HUES64 (cell line): ENCODE measurements at regions not wholly inside any gene's neighbourhood (a gene's known extent, or its start where the extent isn't known, plus 50 kb on each side); places are given as distances from the start of the nearest gene placed in this dataset.

Source experiments
- H3K27ac ChIP-seq: 2 replicates; pipeline ENCODE4 v1.7.0; 2013; ENCODE audit warnings: low read depth, low read length, inconsistent platforms
- H3K27me3 ChIP-seq: 2 replicates; pipeline ENCODE4 v1.6.1; 2013; ENCODE audit warnings: mild to moderate bottlenecking, low read length; ENCODE audit not compliant: insufficient read depth
- H3K36me3 ChIP-seq: 2 replicates; pipeline ENCODE4 v1.6.1; 2013; ENCODE audit warnings: mild to moderate bottlenecking, low read length; ENCODE audit not compliant: insufficient read depth
- H3K4me1 ChIP-seq: 2 replicates; pipeline ENCODE4 v1.6.1; 2013; ENCODE audit warnings: mild to moderate bottlenecking, low read length, moderate library complexity; ENCODE audit not compliant: insufficient read depth
- H3K4me3 ChIP-seq: 2 replicates; pipeline ENCODE4 v1.5.1; 2013; ENCODE audit warnings: mild to moderate bottlenecking, low read length, moderate library complexity
- H3K9ac ChIP-seq: 2 replicates; pipeline ENCODE4 v1.6.1; 2013; ENCODE audit warnings: mild to moderate bottlenecking, low read depth, low read length
- H3K9me3 ChIP-seq: 2 replicates; pipeline ENCODE4 v1.6.1; 2013; ENCODE audit warnings: low read depth, low read length; ENCODE audit not compliant: insufficient read depth
- WGBS: fragments of 150-250, 120-280 bp; methylation state at CpG from one replicate; pipeline ENCODE4 v1.1.7; 2013; ENCODE audit warnings: missing lambda C conversion rate; 5-methylcytosine and 5-hydroxymethylcytosine counted together

GRCh38 chr1:243996223-243996622 is 54.9 kb upstream of the ZBTB18 start:
- Histone ChIP-seq H3K27ac (no peak overlapping the region), H3K9me3 (0 out of 2 replicates have a peak, but pooled peaks cover under 1% of the 10 kb centered on the region), H3K4me3 (no peak overlapping the region), H3K9ac (no peak overlapping the region), H3K4me1 (no peaks in the 10 kb centered on the region), H3K36me3 (no peaks in the 10 kb centered on the region), H3K27me3 (no peaks in the 10 kb centered on the region)

GRCh38 chr1:243991650-243992049 is 59.4 kb upstream of the ZBTB18 start:
- Histone ChIP-seq H3K4me3 (no peak overlapping the region), H3K4me1 (no peaks in the 10 kb centered on the region), H3K27ac (no peak overlapping the region), H3K36me3 (no peaks in the 10 kb centered on the region), H3K27me3 (no peaks in the 10 kb centered on the region), H3K9ac (no peak overlapping the region), H3K9me3 (0 out of 2 replicates have a peak, but pooled peaks cover 3% of the 10 kb centered on the region)
- 82% methylated on average over 3 of the region's 3 CpGs for WGBS

- Histone ChIP-seq H3K9me3 (no peaks in the 10 kb centered on the region), H3K9ac (no peak overlapping the region), H3K4me3 (no peak overlapping the region), H3K27ac (no peak overlapping the region), H3K36me3 (no peaks in the 10 kb centered on the region), H3K4me1 (no peaks in the 10 kb centered on the region), H3K27me3 (no peaks in the 10 kb centered on the region)
- WGBS = 94% methylated on average over 10 of the region's 10 CpGs
Observed at GRCh38 chr1:243984788-243985187, 66.3 kb upstream of the ZBTB18 start.

- Histone ChIP-seq H3K27me3 (no peaks in the 10 kb centered on the region), H3K4me1 (no peaks in the 10 kb centered on the region), H3K4me3 (no peak overlapping the region), H3K36me3 (no peaks in the 10 kb centered on the region), H3K9me3 (no peaks in the 10 kb centered on the region), H3K9ac (no peak overlapping the region), H3K27ac (no peak overlapping the region)
- WGBS = 79% methylated on average over 7 of the region's 7 CpGs
Observed at GRCh38 chr1:243982447-243983018, 68.5 kb upstream of the ZBTB18 start.

GRCh38 chr1:243980471-243980870 is 70.6 kb upstream of the ZBTB18 start:
- H3K36me3 ChIP-seq = no peaks in the 10 kb centered on the region
- H3K4me1 ChIP-seq = no peaks in the 10 kb centered on the region
- H3K4me3 ChIP-seq = no peak overlapping the region
- no peaks in the 10 kb centered on the region for H3K27me3 ChIP-seq
- no peak overlapping the region for H3K9ac ChIP-seq
- 94% methylated on average over 3 of the region's 3 CpGs for WGBS
- H3K27ac ChIP-seq = no peak overlapping the region
- no peaks in the 10 kb centered on the region for H3K9me3 ChIP-seq

GRCh38 chr1:243980071-243980470 is 71.0 kb upstream of the ZBTB18 start:
- H3K27me3 ChIP-seq = no peaks in the 10 kb centered on the region
- H3K9me3 ChIP-seq = no peaks in the 10 kb centered on the region
- H3K9ac ChIP-seq = no peak overlapping the region
- no peaks in the 10 kb centered on the region for H3K36me3 ChIP-seq
- H3K4me3 ChIP-seq = no peak overlapping the region
- H3K27ac ChIP-seq = no peak overlapping the region
- H3K4me1 ChIP-seq = no peaks in the 10 kb centered on the region

GRCh38 chr1:243979396-243979795 is 71.7 kb upstream of the ZBTB18 start:
- Histone ChIP-seq H3K4me3 (no peak overlapping the region), H3K27me3 (no peaks in the 10 kb centered on the region), H3K9ac (no peak overlapping the region), H3K4me1 (no peaks in the 10 kb centered on the region), H3K27ac (no peak overlapping the region), H3K9me3 (no peaks in the 10 kb centered on the region), H3K36me3 (no peaks in the 10 kb centered on the region)
- 91% methylated on average over 17 of the region's 18 CpGs for WGBS

- Histone ChIP-seq H3K4me3 (no peak overlapping the region), H3K36me3 (no peaks in the 10 kb centered on the region), H3K9me3 (no peaks in the 10 kb centered on the region), H3K9ac (no peak overlapping the region), H3K27ac (no peak overlapping the region), H3K27me3 (no peaks in the 10 kb centered on the region), H3K4me1 (no peaks in the 10 kb centered on the region)
- 84% methylated on average over 4 of the region's 5 CpGs for WGBS
Observed at GRCh38 chr1:243977094-243977493, 74.0 kb upstream of the ZBTB18 start.

GRCh38 chr1:243974451-243975292 is 76.4 kb upstream of the ZBTB18 start:
- peaks cover 4% of the 10 kb centered on the region; the same call in 1 of the 2 replicates for H3K4me1 ChIP-seq
- H3K9ac ChIP-seq = no peak overlapping the region
- H3K27me3 ChIP-seq = no peaks in the 10 kb centered on the region
- H3K27ac ChIP-seq = no peak overlapping the region
- no peaks in the 10 kb centered on the region for H3K9me3 ChIP-seq
- no peak overlapping the region for H3K4me3 ChIP-seq
- no peaks in the 10 kb centered on the region for H3K36me3 ChIP-seq
- WGBS = 85% methylated on average over 10 of the region's 10 CpGs

- H3K9ac ChIP-seq = no peak overlapping the region
- H3K4me1 ChIP-seq = peaks cover 20% of the 10 kb centered on the region
- no peak overlapping the region for H3K27ac ChIP-seq
- no peak overlapping the region for H3K4me3 ChIP-seq
- no peaks in the 10 kb centered on the region for H3K36me3 ChIP-seq
- WGBS = 88% methylated on average over 3 of the region's 4 CpGs
- H3K27me3 ChIP-seq = no peaks in the 10 kb centered on the region
- no peaks in the 10 kb centered on the region for H3K9me3 ChIP-seq
Observed at GRCh38 chr1:243973169-243973568, 77.9 kb upstream of the ZBTB18 start.

GRCh38 chr1:243970077-243970476 is 81.0 kb upstream of the ZBTB18 start:
- WGBS = 100% methylated on average over 2 of the region's 2 CpGs
- Histone ChIP-seq H3K27me3 (no peaks in the 10 kb centered on the region), H3K36me3 (no peaks in the 10 kb centered on the region), H3K27ac (no peak overlapping the region), H3K9me3 (no peaks in the 10 kb centered on the region), H3K9ac (no peak overlapping the region), H3K4me3 (no peak overlapping the region), H3K4me1 (peaks cover 24% of the 10 kb centered on the region)
